ENCODE measurements at regions not wholly inside any gene's neighbourhood (a gene's known extent, or its start where the extent isn't known, plus 50 kb on each side); places are given as distances from the start of the nearest gene placed in this dataset.

- no peak for TF ChIP-seq CTCF (IDR thresholded peaks at IDR 0.05)
- no peak for TF ChIP-seq POLR2A (IDR thresholded peaks at IDR 0.05)
Observed at GRCh38 chr17:33650304-33650703, 357.2 kb upstream of the ASIC2 start.

All from esophagus squamous epithelium (tissue), 4 donors.